Keratinocyte (primary cell): ENCODE measurements at regions not wholly inside any gene's neighbourhood (a gene's known extent, or its start where the extent isn't known, plus 50 kb on each side); places are given as distances from the start of the nearest gene placed in this dataset.
"Not testable (repeated sequence)": the region's sequence is repeated elsewhere in the genome, so short reads cannot be mapped to it uniquely, and the experiment has no call there.

Experiments used
- EZH2 ChIP-seq: IDR thresholded peaks from one replicate; pipeline ENCODE4 v1.6.1; 2012; ENCODE audit warnings: inconsistent platforms, mild to moderate bottlenecking, low read length, moderate library complexity
- TF ChIP-seq, protein P1 (sequence below), 3 experiments: IDR thresholded peaks in 1 of 3; conservative IDR thresholded peaks in 1 of 3; optimal IDR thresholded peaks in 1 of 3; 2 replicates in 2 of 3; 3 replicates in 1 of 3; pipeline versions ENCODE3 to v1.5.1; 2011; ENCODE audit warnings: low read length in 3 of 3, mild to moderate bottlenecking in 3 of 3, moderate library complexity in 2 of 3, control low read depth in 1 of 3, inconsistent platforms in 1 of 3; ENCODE audit not compliant: insufficient read depth in 2 of 3; ENCODE audit errors: extremely low read depth in 1 of 3

- TF ChIP-seq EZH2 = not testable (repeated sequence)
- TF ChIP-seq, protein P1, sequence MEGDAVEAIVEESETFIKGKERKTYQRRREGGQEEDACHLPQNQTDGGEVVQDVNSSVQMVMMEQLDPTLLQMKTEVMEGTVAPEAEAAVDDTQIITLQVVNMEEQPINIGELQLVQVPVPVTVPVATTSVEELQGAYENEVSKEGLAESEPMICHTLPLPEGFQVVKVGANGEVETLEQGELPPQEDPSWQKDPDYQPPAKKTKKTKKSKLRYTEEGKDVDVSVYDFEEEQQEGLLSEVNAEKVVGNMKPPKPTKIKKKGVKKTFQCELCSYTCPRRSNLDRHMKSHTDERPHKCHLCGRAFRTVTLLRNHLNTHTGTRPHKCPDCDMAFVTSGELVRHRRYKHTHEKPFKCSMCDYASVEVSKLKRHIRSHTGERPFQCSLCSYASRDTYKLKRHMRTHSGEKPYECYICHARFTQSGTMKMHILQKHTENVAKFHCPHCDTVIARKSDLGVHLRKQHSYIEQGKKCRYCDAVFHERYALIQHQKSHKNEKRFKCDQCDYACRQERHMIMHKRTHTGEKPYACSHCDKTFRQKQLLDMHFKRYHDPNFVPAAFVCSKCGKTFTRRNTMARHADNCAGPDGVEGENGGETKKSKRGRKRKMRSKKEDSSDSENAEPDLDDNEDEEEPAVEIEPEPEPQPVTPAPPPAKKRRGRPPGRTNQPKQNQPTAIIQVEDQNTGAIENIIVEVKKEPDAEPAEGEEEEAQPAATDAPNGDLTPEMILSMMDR (optimal IDR thresholded peaks at IDR 0.05 in 1 of 3, IDR thresholded peaks at IDR 0.05 in 1 of 3, conservative IDR thresholded peaks at IDR 0.05 in 1 of 3; ENCODE audit: extremely low read depth in 1 of 3, insufficient read depth in 2 of 3, low read length in 3 of 3) = not testable (repeated sequence)
Observed at GRCh38 chr7:49614974-49615373, 158.5 kb upstream of the VWC2 start.
